DND-41 (cell line): ENCODE measurements at regions not wholly inside any gene's neighbourhood (a gene's known extent, or its start where the extent isn't known, plus 50 kb on each side); places are given as distances from the start of the nearest gene placed in this dataset.

Experiments used
- ATAC-seq: fragments of 200-7000 bp; cut with Tn5 transposase; 3 replicates; pipeline ENCODE4 v1.9.1; 2021; ENCODE audit warnings: low read depth; ENCODE audit not compliant: insufficient read depth
- DNase-seq: peaks from one replicate; pipeline ENCODE4 v3.0.0-alpha.2; 2020
- H2AFZ ChIP-seq: 2 replicates; pipeline ENCODE4 v1.6.0; 2012; ENCODE audit warnings: low read depth, low read length
- H3K27ac ChIP-seq: 2 replicates; pipeline ENCODE4 v1.5.1; 2012; ENCODE audit warnings: low read length, inconsistent platforms
- H3K27me3 ChIP-seq: fragments of 200-600 bp; sonication (generic); 2 replicates; pipeline ENCODE4 v1.6.0; 2012; ENCODE audit warnings: low read length, mild to moderate bottlenecking, inconsistent platforms; ENCODE audit not compliant: insufficient read depth, poor library complexity
- H3K36me3 ChIP-seq: 2 replicates; pipeline ENCODE4 v1.5.1; 2012; ENCODE audit warnings: low read length, inconsistent platforms; ENCODE audit not compliant: insufficient read depth
- H3K4me1 ChIP-seq: 2 replicates; pipeline ENCODE4 v1.5.1; 2012; ENCODE audit warnings: mild to moderate bottlenecking, low read length; ENCODE audit not compliant: insufficient read depth
- H3K4me2 ChIP-seq: 2 replicates; pipeline ENCODE4 v1.6.0; 2012; ENCODE audit warnings: mild to moderate bottlenecking, moderate library complexity, low read length, inconsistent platforms; ENCODE audit not compliant: insufficient read depth
- H3K4me3 ChIP-seq, 2 experiments: fragments of 200-600 bp in 1 of 2; shearing (Covaris generic) in 1 of 2; 2 replicates each; pipeline ENCODE4 v1.5.1; 2012 to 2016; ENCODE audit warnings: inconsistent platforms in 2 of 2, low read length in 2 of 2, mild to moderate bottlenecking in 2 of 2, low read depth in 1 of 2, moderate library complexity in 1 of 2
- H3K79me2 ChIP-seq: 2 replicates; pipeline ENCODE4 v1.6.0; 2012; ENCODE audit warnings: low read length, inconsistent platforms; ENCODE audit not compliant: insufficient read depth
- H3K9ac ChIP-seq: 2 replicates; pipeline ENCODE4 v1.6.0; 2012; ENCODE audit warnings: low read depth, mild to moderate bottlenecking, inconsistent platforms, low read length, moderate library complexity
- H3K9me3 ChIP-seq: 2 replicates; pipeline ENCODE4 v1.5.1; 2012; ENCODE audit warnings: low read length, moderate library complexity, mild to moderate bottlenecking, inconsistent platforms; ENCODE audit not compliant: insufficient read depth, severe bottlenecking
- H4K20me1 ChIP-seq: 2 replicates; pipeline ENCODE4 v1.6.0; 2012; ENCODE audit warnings: low read length; ENCODE audit not compliant: insufficient read depth
- EZH2 ChIP-seq: IDR thresholded peaks from 3 replicates; pipeline ENCODE4 v1.6.1; 2012; ENCODE audit warnings: borderline replicate concordance, low read depth, mild to moderate bottlenecking, moderate library complexity, low read length, inconsistent platforms; ENCODE audit not compliant: severe bottlenecking
- TF ChIP-seq, protein P1 (sequence below): IDR thresholded peaks from 2 replicates; pipeline ENCODE4 v1.5.1; 2012; ENCODE audit warnings: borderline replicate concordance, low read length, moderate library complexity, mild to moderate bottlenecking; ENCODE audit not compliant: poor library complexity, severe bottlenecking; ENCODE audit errors: extremely low read depth

DNA sequence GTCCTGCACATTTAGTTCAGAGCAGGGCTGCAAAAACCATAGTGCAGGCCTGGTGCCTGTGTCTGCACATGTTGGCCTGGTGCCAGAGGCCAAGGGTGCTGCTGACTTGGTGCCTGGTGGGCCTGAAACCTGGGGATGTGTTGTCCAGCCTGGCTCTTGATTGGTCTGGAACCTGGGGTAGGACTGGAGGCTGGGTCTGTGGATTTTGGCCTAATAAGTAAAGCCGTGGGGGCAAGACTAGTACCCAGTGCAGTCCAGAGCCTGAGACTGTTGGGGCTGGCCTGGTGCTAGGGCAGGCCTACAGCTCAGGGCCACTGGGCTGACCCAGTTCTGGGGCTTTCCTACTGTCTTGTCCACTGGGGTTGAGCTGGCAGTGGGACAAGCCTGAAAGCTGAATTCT lies 817.9 kb downstream of the DNAJB9 start:
- no peak; the same call in 2 of the 3 replicates for ATAC-seq
- no peak overlapping the region for H3K4me2 ChIP-seq
- H3K4me1 ChIP-seq: no peaks in the 10 kb centered on the region
- H2AFZ ChIP-seq: no peak overlapping the region
- H3K9me3 ChIP-seq: no peaks in the 10 kb centered on the region
- H4K20me1 ChIP-seq: no peaks in the 10 kb centered on the region
- H3K27ac ChIP-seq: no peak overlapping the region
- TF ChIP-seq EZH2: no peak
- TF ChIP-seq, protein P1, sequence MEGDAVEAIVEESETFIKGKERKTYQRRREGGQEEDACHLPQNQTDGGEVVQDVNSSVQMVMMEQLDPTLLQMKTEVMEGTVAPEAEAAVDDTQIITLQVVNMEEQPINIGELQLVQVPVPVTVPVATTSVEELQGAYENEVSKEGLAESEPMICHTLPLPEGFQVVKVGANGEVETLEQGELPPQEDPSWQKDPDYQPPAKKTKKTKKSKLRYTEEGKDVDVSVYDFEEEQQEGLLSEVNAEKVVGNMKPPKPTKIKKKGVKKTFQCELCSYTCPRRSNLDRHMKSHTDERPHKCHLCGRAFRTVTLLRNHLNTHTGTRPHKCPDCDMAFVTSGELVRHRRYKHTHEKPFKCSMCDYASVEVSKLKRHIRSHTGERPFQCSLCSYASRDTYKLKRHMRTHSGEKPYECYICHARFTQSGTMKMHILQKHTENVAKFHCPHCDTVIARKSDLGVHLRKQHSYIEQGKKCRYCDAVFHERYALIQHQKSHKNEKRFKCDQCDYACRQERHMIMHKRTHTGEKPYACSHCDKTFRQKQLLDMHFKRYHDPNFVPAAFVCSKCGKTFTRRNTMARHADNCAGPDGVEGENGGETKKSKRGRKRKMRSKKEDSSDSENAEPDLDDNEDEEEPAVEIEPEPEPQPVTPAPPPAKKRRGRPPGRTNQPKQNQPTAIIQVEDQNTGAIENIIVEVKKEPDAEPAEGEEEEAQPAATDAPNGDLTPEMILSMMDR: no peak
- H3K9ac ChIP-seq: no peak overlapping the region
- no peaks in the 10 kb centered on the region for H3K27me3 ChIP-seq
- no peaks in the 10 kb centered on the region for H3K79me2 ChIP-seq
- H3K36me3 ChIP-seq: no peaks in the 10 kb centered on the region
- no peak overlapping the region for H3K4me3 ChIP-seq
- no peak for DNase-seq

DNA sequence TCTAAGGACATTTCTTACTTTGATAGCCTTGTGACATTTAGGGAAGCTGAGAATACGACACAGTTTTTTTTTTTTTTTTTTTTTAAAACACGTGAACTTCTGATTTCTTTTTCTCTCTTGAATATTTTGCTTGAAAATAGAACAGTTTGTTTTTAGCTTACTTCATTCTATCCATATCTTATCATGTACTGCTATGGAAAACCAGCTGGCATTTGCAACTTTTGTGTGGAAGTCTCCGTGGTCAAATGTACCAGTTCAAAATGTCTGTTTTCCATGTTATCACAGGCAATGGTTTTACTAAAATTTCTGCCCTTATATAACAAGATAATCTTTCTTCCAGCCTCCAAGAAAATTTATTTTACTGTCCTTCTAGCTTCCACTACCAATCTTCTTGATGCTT lies 821.6 kb downstream of the DNAJB9 start:
- H3K4me3 ChIP-seq: no peak overlapping the region
- no peaks in the 10 kb centered on the region for H3K4me1 ChIP-seq
- no peak overlapping the region for H3K4me2 ChIP-seq
- no peak overlapping the region for H2AFZ ChIP-seq
- H3K9ac ChIP-seq: no peak overlapping the region
- H4K20me1 ChIP-seq: no peaks in the 10 kb centered on the region
- TF ChIP-seq EZH2: no peak
- TF ChIP-seq, protein P1: no peak
- no peaks in the 10 kb centered on the region for H3K27me3 ChIP-seq
- no peak for DNase-seq
- H3K27ac ChIP-seq: no peak overlapping the region
- H3K9me3 ChIP-seq: no peaks in the 10 kb centered on the region
- no peak for ATAC-seq
- H3K79me2 ChIP-seq: no peaks in the 10 kb centered on the region
- H3K36me3 ChIP-seq: no peaks in the 10 kb centered on the region

DNA sequence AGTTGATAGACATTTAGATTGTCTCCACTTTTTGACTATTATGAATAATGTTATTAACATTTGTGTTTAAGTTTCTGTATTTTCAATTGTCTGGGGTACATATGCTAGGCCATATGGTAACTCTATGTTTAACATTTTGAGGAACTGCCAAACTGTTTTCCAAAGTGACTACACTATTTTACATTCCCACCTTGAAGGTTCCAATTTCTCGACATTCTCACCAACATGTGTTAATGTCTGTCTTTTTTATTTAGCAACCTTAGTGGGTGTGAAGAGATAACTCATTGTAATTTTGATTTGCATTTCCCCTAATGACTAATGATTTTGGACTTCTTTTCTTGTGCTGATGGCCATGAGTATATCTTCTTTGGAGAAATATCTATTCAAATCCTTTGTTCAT lies 832.4 kb downstream of the DNAJB9 start:
- Histone ChIP-seq H3K4me3 (no peak overlapping the region), H4K20me1 (no peaks in the 10 kb centered on the region), H3K79me2 (no peaks in the 10 kb centered on the region), H3K27ac (no peak overlapping the region), H3K9ac (no peak overlapping the region), H3K4me2 (no peak overlapping the region), H3K9me3 (no peaks in the 10 kb centered on the region), H3K36me3 (no peaks in the 10 kb centered on the region), H3K27me3 (no peaks in the 10 kb centered on the region), H2AFZ (no peak overlapping the region), H3K4me1 (no peaks in the 10 kb centered on the region)
- no peak for TF ChIP-seq EZH2
- TF ChIP-seq, protein P1: no peak
- no peak for ATAC-seq
- no peak for DNase-seq

DNA sequence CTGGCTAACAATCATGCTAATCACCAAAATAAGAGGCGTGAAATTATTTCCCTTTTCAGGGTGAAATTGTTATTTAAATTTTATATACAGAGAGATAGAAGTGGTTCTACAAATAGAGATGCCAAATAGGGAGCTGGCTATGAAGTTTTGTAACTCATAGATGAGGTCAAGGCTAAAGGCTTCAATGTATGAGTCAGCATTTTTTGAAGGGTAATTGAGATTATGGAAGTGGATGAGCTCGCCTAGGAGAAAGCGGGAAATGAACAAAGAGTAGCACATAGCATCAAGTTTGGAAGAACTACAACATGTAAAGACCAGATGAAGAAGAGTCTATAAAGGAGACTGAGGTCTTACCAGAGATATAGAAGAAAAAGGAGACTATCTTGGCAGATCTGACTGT lies 838.1 kb downstream of the DNAJB9 start:
- H3K4me3 ChIP-seq: no peak overlapping the region
- no peaks in the 10 kb centered on the region for H3K9me3 ChIP-seq
- no peaks in the 10 kb centered on the region for H3K4me1 ChIP-seq
- H2AFZ ChIP-seq: peak overlapping the region; percentile 34; the same call in 1 of the 2 replicates
- DNase-seq: no peak
- H4K20me1 ChIP-seq: no peaks in the 10 kb centered on the region
- no peak overlapping the region for H3K9ac ChIP-seq
- no peak for ATAC-seq
- no peak overlapping the region for H3K27ac ChIP-seq
- no peaks in the 10 kb centered on the region for H3K27me3 ChIP-seq
- no peaks in the 10 kb centered on the region for H3K36me3 ChIP-seq
- H3K79me2 ChIP-seq: no peaks in the 10 kb centered on the region
- H3K4me2 ChIP-seq: no peak overlapping the region
- TF ChIP-seq, protein P1: no peak
- no peak for TF ChIP-seq EZH2
